C4-2B (cell line): ENCODE measurements at regions not wholly inside any gene's neighbourhood (a gene's known extent, or its start where the extent isn't known, plus 50 kb on each side); places are given as distances from the start of the nearest gene placed in this dataset.

Experiments used
- ZFX ChIP-seq: fragments of 450-650 bp; IDR thresholded peaks from 2 replicates; pipeline ENCODE4 v1.6.1; 2017
- TF ChIP-seq, protein P1 (sequence below): fragments of 450-650 bp; conservative IDR thresholded peaks from 2 replicates; pipeline ENCODE4 v1.5.1; 2017; ENCODE audit warnings: mild to moderate bottlenecking

- TF ChIP-seq, protein P1, sequence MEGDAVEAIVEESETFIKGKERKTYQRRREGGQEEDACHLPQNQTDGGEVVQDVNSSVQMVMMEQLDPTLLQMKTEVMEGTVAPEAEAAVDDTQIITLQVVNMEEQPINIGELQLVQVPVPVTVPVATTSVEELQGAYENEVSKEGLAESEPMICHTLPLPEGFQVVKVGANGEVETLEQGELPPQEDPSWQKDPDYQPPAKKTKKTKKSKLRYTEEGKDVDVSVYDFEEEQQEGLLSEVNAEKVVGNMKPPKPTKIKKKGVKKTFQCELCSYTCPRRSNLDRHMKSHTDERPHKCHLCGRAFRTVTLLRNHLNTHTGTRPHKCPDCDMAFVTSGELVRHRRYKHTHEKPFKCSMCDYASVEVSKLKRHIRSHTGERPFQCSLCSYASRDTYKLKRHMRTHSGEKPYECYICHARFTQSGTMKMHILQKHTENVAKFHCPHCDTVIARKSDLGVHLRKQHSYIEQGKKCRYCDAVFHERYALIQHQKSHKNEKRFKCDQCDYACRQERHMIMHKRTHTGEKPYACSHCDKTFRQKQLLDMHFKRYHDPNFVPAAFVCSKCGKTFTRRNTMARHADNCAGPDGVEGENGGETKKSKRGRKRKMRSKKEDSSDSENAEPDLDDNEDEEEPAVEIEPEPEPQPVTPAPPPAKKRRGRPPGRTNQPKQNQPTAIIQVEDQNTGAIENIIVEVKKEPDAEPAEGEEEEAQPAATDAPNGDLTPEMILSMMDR = no peak
- TF ChIP-seq ZFX = no peak
Observed at GRCh38 chr3:171971919-171972514, 67.4 kb upstream of the FNDC3B start.
